ENCODE measurements at regions not wholly inside any gene's neighbourhood (a gene's known extent, or its start where the extent isn't known, plus 50 kb on each side); places are given as distances from the start of the nearest gene placed in this dataset.

GRCh38 chr6:108745664-108746336 is 102.4 kb upstream of the ARMC2 start:
- intact Hi-C loops (cut with micrococcal nuclease), result no loop called here
- Mint-ChIP-seq H3K4me1 (ENCODE audit: insufficient read depth, unreplicated experiment) (peaks cover 18% of the 10 kb centered on the region), H3K27ac (ENCODE audit: low read depth, unreplicated experiment) (no peak overlapping the region), H3K27me3 (ENCODE audit: insufficient read depth, unreplicated experiment) (no peaks in the 10 kb centered on the region), H3K9me3 (ENCODE audit: unreplicated experiment) (no peaks in the 10 kb centered on the region), H3K4me3 (ENCODE audit: unreplicated experiment) (no peak overlapping the region), H3K36me3 (ENCODE audit: insufficient read depth, unreplicated experiment) (no peaks in the 10 kb centered on the region)
- ChIA-PET POLR2A (interaction anchor here (0.6 to 1.9 kb wide), 8 partner anchors 9 to 186 kb away, joined by 3 to 8 read pairs (median 3); partner anchors contain the start of gene FOXO3), CTCF (interaction anchor here (0.6 to 1.6 kb wide), 7 partner anchors 17 to 328 kb away, joined by 3 to 5 read pairs (median 4); no protein-coding TSS in a partner anchor)
- no TSS peak for BruUV-seq (replicated peaks)
- no peak for DNase-seq (ENCODE audit: unreplicated experiment)
- TF ChIP-seq CTCF (IDR thresholded peaks at IDR 0.05; ENCODE audit: unreplicated experiment), result no peak

- CTCF ChIA-PET, result interaction anchor here (0.6 to 1.6 kb wide), 7 partner anchors 9 to 187 kb away, joined by 3 to 5 read pairs (median 4); partner anchors contain the start of gene FOXO3
- no TSS peak for BruUV-seq (replicated peaks)
- Mint-ChIP-seq H3K27ac (ENCODE audit: low read depth, unreplicated experiment) (no peak overlapping the region), H3K4me1 (ENCODE audit: insufficient read depth, unreplicated experiment) (peaks cover 18% of the 10 kb centered on the region), H3K9me3 (ENCODE audit: unreplicated experiment) (no peaks in the 10 kb centered on the region), H3K27me3 (ENCODE audit: insufficient read depth, unreplicated experiment) (no peaks in the 10 kb centered on the region), H3K4me3 (ENCODE audit: unreplicated experiment) (no peak overlapping the region), H3K36me3 (ENCODE audit: insufficient read depth, unreplicated experiment) (no peaks in the 10 kb centered on the region)
- intact Hi-C loops (cut with micrococcal nuclease), result no loop called here
- DNase-seq (ENCODE audit: unreplicated experiment), result peak; percentile 87
- POLR2A ChIA-PET, result interaction anchor here (0.9 to 1.8 kb wide), 7 partner anchors 9 to 188 kb away, joined by 3 to 8 read pairs (median 3); partner anchors contain the start of gene FOXO3
- no peak for TF ChIP-seq CTCF (IDR thresholded peaks at IDR 0.05; ENCODE audit: unreplicated experiment)
Observed at GRCh38 chr6:108746366-108746765, 101.9 kb upstream of the ARMC2 start.

DNA sequence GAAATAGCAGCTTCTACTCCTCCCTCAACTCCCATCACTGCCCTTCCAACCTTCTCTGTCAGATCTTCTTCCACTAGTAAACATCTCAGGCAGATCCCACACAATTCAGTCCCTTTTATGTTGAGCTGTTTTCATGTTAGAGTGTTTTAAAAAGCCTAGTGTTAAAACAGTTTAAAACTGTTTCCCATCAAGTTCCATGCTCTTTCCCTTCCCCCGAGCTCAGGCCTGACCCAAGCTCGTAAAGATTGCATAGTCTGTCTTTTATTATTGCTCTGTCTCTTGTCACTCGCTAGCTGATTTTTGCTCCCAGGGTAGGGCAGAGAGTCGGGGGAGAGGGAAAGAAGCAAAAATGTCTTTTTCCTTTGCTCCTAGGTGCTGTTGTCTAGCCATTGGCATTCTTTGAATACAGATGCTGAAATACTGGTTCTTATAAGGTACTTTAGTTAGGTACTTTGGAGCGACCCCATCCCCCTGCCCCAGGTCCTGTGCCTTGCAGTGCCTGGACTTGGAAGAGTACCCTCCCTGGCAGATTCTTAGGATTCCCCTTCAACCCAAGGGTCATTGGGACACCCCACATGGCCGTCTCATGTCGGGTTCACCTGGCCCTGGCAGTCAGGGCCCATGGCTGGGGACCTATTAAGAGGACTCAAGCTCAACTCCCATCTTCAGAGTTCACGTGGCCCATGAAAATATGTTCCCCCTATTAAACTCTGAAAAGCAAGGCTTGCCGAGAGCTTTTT is 101.2 kb upstream of the ARMC2 start:
- Mint-ChIP-seq H3K27ac (ENCODE audit: low read depth, unreplicated experiment) (no peak overlapping the region), H3K4me1 (ENCODE audit: insufficient read depth, unreplicated experiment) (peaks cover 16% of the 10 kb centered on the region), H3K36me3 (ENCODE audit: insufficient read depth, unreplicated experiment) (no peaks in the 10 kb centered on the region), H3K27me3 (ENCODE audit: insufficient read depth, unreplicated experiment) (no peaks in the 10 kb centered on the region), H3K9me3 (ENCODE audit: unreplicated experiment) (no peaks in the 10 kb centered on the region), H3K4me3 (ENCODE audit: unreplicated experiment) (no peak overlapping the region)
- ChIA-PET CTCF (interaction anchor here (0.6 to 1.6 kb wide), 11 partner anchors 9 to 326 kb away, joined by 3 to 6 read pairs (median 4); partner anchors contain the start of gene FOXO3), POLR2A (interaction anchor here (0.6 to 1.8 kb wide), 7 partner anchors 10 to 212 kb away, joined by 3 to 8 read pairs (median 3); partner anchors contain the start of gene FOXO3)
- TF ChIP-seq CTCF (IDR thresholded peaks at IDR 0.05; ENCODE audit: unreplicated experiment), result no peak
- intact Hi-C loops (cut with micrococcal nuclease), result no loop called here
- no peak for DNase-seq (ENCODE audit: unreplicated experiment)
- BruUV-seq (replicated peaks), result no TSS peak

DNA sequence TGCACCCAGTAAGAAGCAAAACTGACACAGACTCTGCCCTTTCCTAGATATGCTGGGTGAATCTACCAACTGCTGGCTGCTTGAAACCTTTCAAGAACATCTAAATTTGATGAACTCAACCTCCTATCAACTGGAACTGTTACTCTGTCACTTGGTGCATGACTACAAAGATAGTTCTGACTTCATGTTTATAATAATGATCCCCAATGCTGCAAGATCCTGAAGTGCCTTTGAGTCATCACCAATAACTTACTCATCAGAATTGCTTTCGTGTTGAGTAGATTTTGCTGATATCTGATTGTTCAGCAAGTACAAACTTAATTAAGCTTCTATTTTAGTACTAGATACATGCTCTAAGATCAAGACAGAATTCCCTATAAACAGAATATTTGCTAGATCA is 100.2 kb upstream of the ARMC2 start:
- DNase-seq (ENCODE audit: unreplicated experiment), result no peak
- no peak overlapping the region for H3K27ac Mint-ChIP-seq (ENCODE audit: low read depth, unreplicated experiment)
- H3K4me3 Mint-ChIP-seq (ENCODE audit: unreplicated experiment), result no peak overlapping the region
- no peaks in the 10 kb centered on the region for H3K36me3 Mint-ChIP-seq (ENCODE audit: insufficient read depth, unreplicated experiment)
- peaks cover 11% of the 10 kb centered on the region for H3K4me1 Mint-ChIP-seq (ENCODE audit: insufficient read depth, unreplicated experiment)
- BruUV-seq (replicated peaks), result no TSS peak
- ChIA-PET CTCF (interaction anchor here (1.1 to 1.5 kb wide), 2 partner anchors 145 to 187 kb away, joined by 4 to 5 read pairs; partner anchors contain the start of gene FOXO3), POLR2A (interaction anchor here (1.1 to 1.8 kb wide), 3 partner anchors 11 to 159 kb away, joined by 3 to 8 read pairs (median 5); no protein-coding TSS in a partner anchor)
- intact Hi-C loops (cut with micrococcal nuclease), result no loop called here
- no peaks in the 10 kb centered on the region for H3K9me3 Mint-ChIP-seq (ENCODE audit: unreplicated experiment)
- TF ChIP-seq CTCF (IDR thresholded peaks at IDR 0.05; ENCODE audit: unreplicated experiment), result no peak
- no peaks in the 10 kb centered on the region for H3K27me3 Mint-ChIP-seq (ENCODE audit: insufficient read depth, unreplicated experiment)

Data from MCF 10A (cell line).